Activated CD4-positive, alpha-beta T cell treated with anti-CD3 and anti-CD28 coated beads, Interleukin-2, amount 10 ng/mL, durations not matched to agents 7 days and 5 days (primary cell): ENCODE measurements at regions not wholly inside any gene's neighbourhood (a gene's known extent, or its start where the extent isn't known, plus 50 kb on each side); places are given as distances from the start of the nearest gene placed in this dataset.
"Not testable (repeated sequence)": the region's sequence is repeated elsewhere in the genome, so short reads cannot be mapped to it uniquely, and the experiment has no call there.

Experiments
- CTCF ChIA-PET: fragments of 350-600 bp; sonication (Branson Sonifier 250); formaldehyde crosslinking; loops from one replicate; lab custom pipeline; 2021; ENCODE audit warnings: antibody characterized with exemption; lab: Charles Lee
- POLR2A ChIA-PET: fragments of 350-600 bp; sonication (Branson Sonifier 250); formaldehyde crosslinking; loops from one replicate; lab custom pipeline; 2021; ENCODE audit warnings: antibody characterized with exemption; lab: Charles Lee
- DNase-seq: peaks from one replicate; pipeline ENCODE4 v3.0.0-alpha.2; 2020
- H3K27ac Mint-ChIP-seq: one replicate; pipeline ENCODE4 v1.8.0; 2021; ENCODE audit warnings: mild to moderate bottlenecking, moderate library complexity, mixed read lengths
- H3K27me3 Mint-ChIP-seq: one replicate; pipeline ENCODE4 v1.8.0; 2021; ENCODE audit warnings: mixed read lengths
- H3K36me3 Mint-ChIP-seq: one replicate; pipeline ENCODE4 v1.8.0; 2021; ENCODE audit warnings: low read depth, mixed read lengths
- H3K4me1 Mint-ChIP-seq: one replicate; pipeline ENCODE4 v1.8.0; 2021; ENCODE audit warnings: mixed read lengths
- H3K4me3 Mint-ChIP-seq: one replicate; pipeline ENCODE4 v1.8.0; 2021; ENCODE audit warnings: mild to moderate bottlenecking, moderate library complexity, mixed read lengths
- H3K9me3 Mint-ChIP-seq: one replicate; pipeline ENCODE4 v1.8.0; 2021; ENCODE audit warnings: mixed read lengths

DNA sequence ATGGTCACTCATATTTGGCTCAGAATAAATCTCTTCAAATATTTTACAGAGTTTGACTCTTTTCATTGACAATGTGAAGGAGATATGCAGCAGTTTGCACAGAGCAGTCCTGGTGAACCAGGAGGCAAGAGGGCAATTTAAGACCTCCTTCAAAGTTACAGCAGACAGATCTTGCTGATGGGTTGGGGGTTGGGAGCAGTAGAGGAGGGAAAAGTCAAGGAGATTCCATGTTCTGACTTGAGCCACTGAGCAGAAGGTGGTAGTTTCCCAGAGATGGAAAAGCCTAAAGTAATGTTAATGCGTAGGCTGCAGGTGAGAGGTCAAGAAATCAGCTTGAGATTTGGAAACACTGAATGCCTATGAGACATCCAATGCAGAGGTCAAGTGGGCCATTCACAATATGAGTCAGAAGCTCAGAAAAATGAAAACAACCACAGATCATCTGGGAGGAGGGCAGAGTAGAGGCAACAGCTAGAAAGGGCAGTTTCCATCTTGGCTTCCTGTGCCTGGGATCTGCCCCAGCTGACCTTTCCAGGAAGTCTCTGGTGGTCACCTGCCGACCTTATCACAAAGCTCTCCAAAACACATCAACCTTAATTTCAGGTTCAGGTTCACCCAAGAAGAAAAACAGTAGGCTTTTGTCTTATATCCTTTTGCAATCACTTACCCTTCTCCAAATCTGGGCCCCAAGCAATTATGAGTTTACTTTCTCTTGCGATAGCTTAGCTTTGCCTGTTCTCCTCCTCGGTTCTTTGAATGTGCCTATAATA is 197.5 kb upstream of the ARL4C start:
- ChIA-PET CTCF (interaction anchor here (0.6 kb wide), 1 partner anchor 252 kb away, joined by 3 read pairs; no protein-coding TSS in a partner anchor), POLR2A (no interaction called here)
- Mint-ChIP-seq H3K36me3 (peaks cover 2% of the 10 kb centered on the region), H3K9me3 (peaks cover 26% of the 10 kb centered on the region), H3K27ac (no peak overlapping the region), H3K4me3 (no peak overlapping the region), H3K4me1 (peaks cover 4% of the 10 kb centered on the region), H3K27me3 (peaks cover 18% of the 10 kb centered on the region)
- DNase-seq, result no peak

DNA sequence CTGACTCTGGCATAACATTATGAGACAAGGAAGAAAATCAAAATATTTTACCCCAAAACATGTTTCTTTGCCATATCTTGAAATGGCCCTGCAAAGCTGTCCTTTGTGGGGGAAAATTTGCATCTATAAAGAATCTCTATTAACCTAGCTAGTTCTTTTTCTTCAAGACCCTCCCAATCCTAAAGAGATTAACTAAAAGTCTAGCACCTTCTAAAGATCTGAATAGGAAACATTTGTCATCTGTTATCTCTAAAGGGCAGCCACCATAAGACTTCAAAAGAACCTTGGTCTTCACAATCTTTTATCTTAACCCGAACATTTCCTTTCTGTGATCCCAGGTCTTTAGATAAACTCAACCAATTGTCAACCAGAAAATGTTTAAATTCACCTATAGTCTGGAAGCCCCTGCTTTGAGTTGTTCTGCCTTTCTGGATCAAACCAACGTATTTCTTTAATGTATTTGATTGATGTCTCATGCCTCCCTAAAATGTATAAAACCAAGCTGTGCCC is 196.9 kb upstream of the ARL4C start:
- H3K27me3 Mint-ChIP-seq, result peaks cover 18% of the 10 kb centered on the region
- DNase-seq, H3K4me1 Mint-ChIP-seq, H3K36me3 Mint-ChIP-seq, H3K27ac Mint-ChIP-seq, POLR2A ChIA-PET, H3K4me3 Mint-ChIP-seq: not testable (repeated sequence)
- peaks cover 26% of the 10 kb centered on the region for H3K9me3 Mint-ChIP-seq
- CTCF ChIA-PET, result interaction anchor here (0.6 kb wide), 1 partner anchor 253 kb away, joined by 3 read pairs; no protein-coding TSS in a partner anchor

- Mint-ChIP-seq H3K27me3 (peaks cover 18% of the 10 kb centered on the region), H3K9me3 (peaks cover 24% of the 10 kb centered on the region)
- POLR2A ChIA-PET, CTCF ChIA-PET, H3K27ac Mint-ChIP-seq, DNase-seq, H3K36me3 Mint-ChIP-seq, H3K4me1 Mint-ChIP-seq, H3K4me3 Mint-ChIP-seq: not testable (repeated sequence)
Measured at GRCh38 chr2:234693191-234693590, 196.3 kb upstream of the ARL4C start.

DNA sequence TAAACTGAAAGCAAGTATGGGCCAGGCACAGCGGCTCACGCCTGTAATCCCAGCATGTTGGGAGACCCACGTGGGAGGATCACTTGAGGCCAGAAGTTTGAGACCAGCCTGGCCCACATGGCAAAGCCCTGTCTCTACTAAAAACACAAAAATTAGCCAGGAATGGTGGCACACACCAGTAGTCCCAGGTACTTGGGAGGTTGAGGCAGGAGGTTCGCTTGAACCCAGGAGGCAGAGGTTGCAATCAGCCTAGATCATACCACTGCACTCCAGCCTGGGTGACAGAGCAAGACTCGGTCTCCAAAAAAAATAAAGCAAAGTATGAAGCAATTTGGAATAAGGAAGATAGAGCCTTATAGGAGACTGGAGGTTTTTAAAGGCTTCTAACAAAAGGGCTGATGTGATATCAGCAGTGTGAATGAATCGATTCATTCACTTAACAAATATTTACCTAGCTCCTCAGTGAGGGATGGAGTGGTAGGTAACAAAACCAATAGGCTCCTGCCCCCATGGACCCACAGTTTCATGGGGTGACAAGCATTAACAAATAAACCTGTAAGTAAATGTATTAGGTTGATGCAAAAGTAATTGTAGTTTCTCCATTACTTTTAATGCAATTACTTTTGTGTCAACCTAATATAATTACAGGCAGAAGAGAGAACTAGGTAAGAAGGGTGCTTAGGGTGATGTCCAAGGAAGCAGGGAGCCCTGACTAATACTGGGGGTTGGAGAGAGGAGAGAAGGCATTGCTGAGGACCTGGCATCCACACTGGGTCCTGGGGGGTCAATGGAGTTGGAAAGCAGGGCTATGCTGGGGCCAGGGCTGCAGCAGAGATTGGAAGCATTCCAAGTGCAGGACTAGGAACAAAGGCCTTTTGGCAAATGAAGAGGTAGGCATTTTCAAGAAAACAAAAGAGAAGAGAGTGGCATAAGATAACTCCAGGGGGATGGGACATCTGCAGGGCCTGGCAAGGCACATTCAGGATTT is 195.4 kb upstream of the ARL4C start:
- H3K4me1 Mint-ChIP-seq, result peaks cover 4% of the 10 kb centered on the region

DNA sequence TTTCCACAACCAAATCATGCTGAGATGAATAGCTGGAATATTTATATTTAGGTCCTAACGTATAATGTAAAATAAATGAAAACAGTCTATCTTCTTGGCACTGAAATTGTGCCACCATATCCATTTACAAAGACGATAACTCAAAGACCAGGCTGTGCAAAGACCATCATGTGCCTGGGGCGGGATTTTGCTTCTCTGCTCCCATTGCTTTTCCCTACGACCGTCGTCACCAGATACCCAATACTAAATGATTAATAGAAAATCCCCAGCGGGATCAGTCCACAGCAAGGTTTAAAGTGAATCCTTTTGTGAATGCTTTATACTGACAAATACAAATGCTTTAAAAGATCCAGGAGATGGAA is 194.3 kb upstream of the ARL4C start:
- ChIA-PET CTCF (interaction anchor here (1.1 kb wide), 1 partner anchor 17 kb away, joined by 3 read pairs; no protein-coding TSS in a partner anchor), POLR2A (no interaction called here)
- H3K9me3 Mint-ChIP-seq, result peaks cover 13% of the 10 kb centered on the region
- DNase-seq, result no peak
- peaks cover 4% of the 10 kb centered on the region for H3K4me1 Mint-ChIP-seq
- no peak overlapping the region for H3K4me3 Mint-ChIP-seq
- H3K36me3 Mint-ChIP-seq, result no peaks in the 10 kb centered on the region
- peaks cover 20% of the 10 kb centered on the region for H3K27me3 Mint-ChIP-seq
- H3K27ac Mint-ChIP-seq, result no peak overlapping the region

More for the DNA sequence above, 195.4 kb upstream of the ARL4C start:
- CTCF ChIA-PET, result no interaction called here
- Mint-ChIP-seq H3K36me3 (no peaks in the 10 kb centered on the region), H3K9me3 (peaks cover 17% of the 10 kb centered on the region), H3K4me3 (no peak overlapping the region), H3K27me3 (peaks cover 18% of the 10 kb centered on the region), H3K27ac (no peak overlapping the region)
- DNase-seq, result no peak
- POLR2A ChIA-PET, result no interaction called here

DNA sequence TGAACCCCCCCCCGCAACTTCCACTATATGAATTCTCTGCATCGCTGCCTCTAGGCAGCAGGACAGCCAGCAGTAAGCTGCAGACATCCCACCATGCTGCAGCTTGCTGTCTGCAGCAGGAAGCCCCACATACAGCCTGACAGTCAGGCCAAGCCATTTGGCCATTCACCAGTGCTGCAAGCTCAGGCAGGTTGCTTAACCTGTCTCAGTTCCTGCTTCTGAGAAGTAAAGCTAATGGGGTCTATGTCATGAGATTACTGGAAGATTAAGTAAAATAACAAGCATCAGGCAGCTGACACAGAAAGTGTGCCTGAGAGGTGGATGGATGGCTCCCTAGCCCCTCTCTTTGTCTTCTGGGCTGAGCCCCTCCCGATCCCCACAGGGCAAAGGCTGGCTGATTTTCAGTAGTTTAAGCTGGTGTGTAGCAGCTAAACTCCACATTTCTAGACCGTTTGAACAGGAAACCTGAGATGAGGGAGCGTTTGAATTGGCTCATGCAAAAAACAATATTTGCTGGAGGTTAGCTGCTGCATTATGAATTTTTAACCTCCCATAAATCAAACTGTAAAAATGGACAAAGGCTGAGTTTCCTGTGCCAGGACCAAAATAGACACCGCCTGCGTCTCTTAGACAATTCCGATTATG is 193.8 kb upstream of the ARL4C start:
- peaks cover 8% of the 10 kb centered on the region for H3K9me3 Mint-ChIP-seq
- CTCF ChIA-PET, result interaction anchor here (0.6 to 1.1 kb wide), 2 partner anchors 17 to 1382 kb away, joined by 3 read pairs; no protein-coding TSS in a partner anchor

DNA sequence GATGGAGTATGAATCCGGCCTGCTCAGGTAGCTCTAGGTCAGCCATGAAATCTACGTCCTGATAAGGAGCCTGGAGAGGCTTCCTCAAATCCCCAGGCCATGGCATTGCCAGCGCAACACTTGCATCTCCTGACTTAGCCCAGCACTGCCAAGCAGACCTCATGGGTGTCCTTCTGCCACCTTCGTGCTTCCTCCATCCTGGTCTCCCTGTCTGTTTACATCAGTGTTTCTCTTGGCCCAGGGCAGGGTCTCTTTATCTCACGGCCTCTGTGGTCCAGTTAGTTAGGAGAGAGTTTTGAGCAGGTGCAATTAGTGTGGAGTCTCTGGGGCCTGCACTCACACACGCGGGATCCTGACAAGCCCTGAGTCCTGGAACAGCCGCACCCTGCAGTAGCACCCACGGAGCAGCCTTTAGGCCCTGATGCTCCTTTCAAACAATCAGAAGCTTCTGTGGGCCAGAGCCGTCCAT is 193.1 kb upstream of the ARL4C start:
- Mint-ChIP-seq H3K4me3 (no peak overlapping the region), H3K36me3 (no peaks in the 10 kb centered on the region), H3K4me1 (peaks cover 4% of the 10 kb centered on the region), H3K27ac (no peak overlapping the region), H3K27me3 (peaks cover 21% of the 10 kb centered on the region), H3K9me3 (peaks cover 8% of the 10 kb centered on the region)
- no peak for DNase-seq
- ChIA-PET CTCF (interaction anchor here (0.6 kb wide), 2 partner anchors 14 to 1383 kb away, joined by 3 read pairs; no protein-coding TSS in a partner anchor), POLR2A (no interaction called here)

More for the DNA sequence above, 193.8 kb upstream of the ARL4C start:
- no peak for DNase-seq
- POLR2A ChIA-PET, result no interaction called here
- Mint-ChIP-seq H3K4me1 (peaks cover 4% of the 10 kb centered on the region), H3K36me3 (no peaks in the 10 kb centered on the region), H3K4me3 (no peak overlapping the region), H3K27ac (no peak overlapping the region), H3K27me3 (peaks cover 21% of the 10 kb centered on the region)

- Mint-ChIP-seq H3K4me3 (no peak overlapping the region), H3K27me3 (peaks cover 18% of the 10 kb centered on the region), H3K27ac (no peak overlapping the region), H3K4me1 (no peaks in the 10 kb centered on the region), H3K36me3 (no peaks in the 10 kb centered on the region), H3K9me3 (no peaks in the 10 kb centered on the region)
- ChIA-PET CTCF (no interaction called here), POLR2A (no interaction called here)
- no peak for DNase-seq
Measured at GRCh38 chr2:234687718-234688475, 191.0 kb upstream of the ARL4C start.

GRCh38 chr2:234686088-234686890 is 189.4 kb upstream of the ARL4C start:
- DNase-seq, result no peak
- POLR2A ChIA-PET, result no interaction called here
- no peak overlapping the region for H3K27ac Mint-ChIP-seq
- peaks cover 11% of the 10 kb centered on the region for H3K27me3 Mint-ChIP-seq
- H3K4me1 Mint-ChIP-seq, result no peaks in the 10 kb centered on the region
- CTCF ChIA-PET, result no interaction called here
- H3K36me3 Mint-ChIP-seq, result no peaks in the 10 kb centered on the region
- H3K9me3 Mint-ChIP-seq, result no peaks in the 10 kb centered on the region
- H3K4me3 Mint-ChIP-seq, result no peak overlapping the region

DNA sequence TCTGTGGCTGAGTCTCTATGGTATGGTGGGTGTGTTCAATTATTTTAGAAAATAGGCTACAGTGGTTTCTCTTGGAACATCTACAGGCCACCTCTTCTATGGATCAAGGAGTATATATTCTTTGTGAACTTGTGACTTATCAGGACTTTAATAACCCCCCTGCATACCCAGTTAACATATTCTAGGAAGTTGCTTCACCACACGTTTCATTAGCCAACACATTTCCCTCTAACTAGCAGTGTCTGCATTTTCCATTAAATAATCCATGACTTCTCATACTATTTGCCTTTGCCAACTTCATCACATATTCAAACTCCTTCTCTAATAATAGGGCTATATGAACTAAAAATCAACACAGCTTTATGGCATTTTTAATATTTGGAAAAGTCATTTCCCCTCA is 187.6 kb upstream of the ARL4C start:
- no peak overlapping the region for H3K4me3 Mint-ChIP-seq
- H3K36me3 Mint-ChIP-seq, result no peaks in the 10 kb centered on the region
- DNase-seq, result no peak
- H3K27me3 Mint-ChIP-seq, result peaks cover 10% of the 10 kb centered on the region
- no peak overlapping the region for H3K27ac Mint-ChIP-seq
- H3K4me1 Mint-ChIP-seq, result no peaks in the 10 kb centered on the region
- no peaks in the 10 kb centered on the region for H3K9me3 Mint-ChIP-seq
- ChIA-PET CTCF (no interaction called here), POLR2A (no interaction called here)

DNA sequence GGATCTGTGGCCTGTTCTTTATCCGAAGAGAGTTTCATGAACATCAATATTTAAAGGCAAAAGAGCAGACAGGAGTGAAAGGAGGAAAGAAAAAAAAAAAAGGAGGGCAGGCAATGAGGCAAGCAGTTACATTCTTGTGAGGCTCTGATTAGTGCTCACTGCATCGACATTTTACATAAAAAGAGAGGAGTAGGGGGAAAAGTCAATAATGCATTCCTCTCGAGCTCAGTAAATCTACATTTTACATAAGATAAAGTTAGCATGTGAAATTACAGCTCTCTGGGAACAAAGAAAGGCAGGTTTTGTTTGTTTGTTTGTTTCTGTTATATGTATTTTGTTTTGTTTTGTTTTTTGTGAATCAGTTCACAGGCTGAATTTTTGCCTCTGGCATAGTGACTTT is 187.1 kb upstream of the ARL4C start:
- peaks cover 10% of the 10 kb centered on the region for H3K27me3 Mint-ChIP-seq
- no peaks in the 10 kb centered on the region for H3K4me1 Mint-ChIP-seq
- no peak overlapping the region for H3K4me3 Mint-ChIP-seq
- ChIA-PET CTCF (no interaction called here), POLR2A (no interaction called here)
- H3K27ac Mint-ChIP-seq, result no peak overlapping the region
- H3K36me3 Mint-ChIP-seq, result no peaks in the 10 kb centered on the region
- DNase-seq, result no peak
- H3K9me3 Mint-ChIP-seq, result no peaks in the 10 kb centered on the region
